GM10266 (cell line): ENCODE measurements at regions not wholly inside any gene's neighbourhood (a gene's known extent, or its start where the extent isn't known, plus 50 kb on each side); places are given as distances from the start of the nearest gene placed in this dataset.
"Not testable (repeated sequence)": the region's sequence is repeated elsewhere in the genome, so short reads cannot be mapped to it uniquely, and the experiment has no call there.

Experiments
- DNase-seq: peaks from one replicate; pipeline ENCODE4 v3.0.0; 2012; ENCODE audit errors: extremely low spot score
- TF ChIP-seq, protein P1 (sequence below): IDR thresholded peaks from 2 replicates; pipeline ENCODE4 v1.5.1; 2012; ENCODE audit warnings: mild to moderate bottlenecking, low read depth; ENCODE audit not compliant: control insufficient read depth, insufficient read depth; ENCODE audit errors: missing control alignments

DNA sequence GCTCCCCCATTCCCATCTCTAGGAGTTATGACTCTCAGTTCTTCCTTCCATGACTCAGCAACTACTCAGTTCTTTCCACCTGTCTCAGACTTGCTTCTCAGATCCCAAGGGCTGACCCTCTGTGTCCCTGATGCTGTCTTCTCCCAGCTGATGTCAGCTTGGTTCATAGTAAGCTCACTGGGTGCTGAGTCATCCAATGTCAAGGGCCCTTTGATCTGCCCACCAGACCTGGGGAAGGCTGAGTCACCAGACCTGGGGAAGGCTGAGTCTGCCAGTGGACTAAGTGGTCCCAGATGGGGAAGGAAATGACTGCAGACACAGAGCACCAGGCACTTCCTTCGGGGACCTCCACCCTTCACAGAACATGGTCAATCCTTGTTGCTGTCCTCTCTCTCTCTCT lies 76.1 kb upstream of the ZEB1 start:
- peak; percentile 17 for DNase-seq
- TF ChIP-seq, protein P1, sequence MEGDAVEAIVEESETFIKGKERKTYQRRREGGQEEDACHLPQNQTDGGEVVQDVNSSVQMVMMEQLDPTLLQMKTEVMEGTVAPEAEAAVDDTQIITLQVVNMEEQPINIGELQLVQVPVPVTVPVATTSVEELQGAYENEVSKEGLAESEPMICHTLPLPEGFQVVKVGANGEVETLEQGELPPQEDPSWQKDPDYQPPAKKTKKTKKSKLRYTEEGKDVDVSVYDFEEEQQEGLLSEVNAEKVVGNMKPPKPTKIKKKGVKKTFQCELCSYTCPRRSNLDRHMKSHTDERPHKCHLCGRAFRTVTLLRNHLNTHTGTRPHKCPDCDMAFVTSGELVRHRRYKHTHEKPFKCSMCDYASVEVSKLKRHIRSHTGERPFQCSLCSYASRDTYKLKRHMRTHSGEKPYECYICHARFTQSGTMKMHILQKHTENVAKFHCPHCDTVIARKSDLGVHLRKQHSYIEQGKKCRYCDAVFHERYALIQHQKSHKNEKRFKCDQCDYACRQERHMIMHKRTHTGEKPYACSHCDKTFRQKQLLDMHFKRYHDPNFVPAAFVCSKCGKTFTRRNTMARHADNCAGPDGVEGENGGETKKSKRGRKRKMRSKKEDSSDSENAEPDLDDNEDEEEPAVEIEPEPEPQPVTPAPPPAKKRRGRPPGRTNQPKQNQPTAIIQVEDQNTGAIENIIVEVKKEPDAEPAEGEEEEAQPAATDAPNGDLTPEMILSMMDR: no peak

DNA sequence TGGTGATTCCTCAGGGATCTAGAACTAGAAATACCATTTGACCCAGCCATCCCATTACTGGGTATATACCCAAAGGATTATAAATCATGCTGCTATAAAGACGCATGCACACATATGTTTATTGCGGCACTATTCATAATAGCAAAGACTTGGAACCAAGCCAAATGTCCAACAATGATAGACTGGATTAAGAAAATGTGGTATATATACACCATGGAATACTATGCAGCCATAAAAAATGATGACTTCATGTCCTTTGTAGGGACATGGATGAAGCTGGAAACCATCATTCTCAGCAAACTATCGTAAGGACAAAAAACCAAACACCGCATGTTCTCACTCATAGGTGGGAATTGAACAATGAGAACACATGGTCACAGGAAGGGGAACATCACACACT lies 67.9 kb upstream of the ZEB1 start:
- DNase-seq: not testable (repeated sequence)

DNA sequence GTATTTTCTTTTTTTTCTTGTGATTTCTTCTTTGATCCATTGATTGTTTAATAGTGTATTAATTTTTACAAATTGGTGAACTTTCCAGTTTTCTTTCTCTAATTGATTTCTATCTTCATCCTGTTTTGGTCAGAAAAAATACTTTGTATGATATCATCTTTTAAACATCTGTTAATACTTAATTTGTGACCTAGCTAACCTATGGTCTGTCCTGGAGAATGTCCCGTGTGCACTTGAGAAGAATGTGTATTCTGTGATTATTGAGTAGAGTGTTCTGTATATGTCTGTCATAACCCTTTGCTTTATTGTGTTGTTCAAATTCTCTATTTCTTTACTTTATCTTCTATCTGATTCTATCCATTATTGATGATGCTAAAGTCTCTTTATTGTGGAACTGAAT lies 65.8 kb upstream of the ZEB1 start:
- DNase-seq: no peak
- TF ChIP-seq, protein P1: no peak

DNA sequence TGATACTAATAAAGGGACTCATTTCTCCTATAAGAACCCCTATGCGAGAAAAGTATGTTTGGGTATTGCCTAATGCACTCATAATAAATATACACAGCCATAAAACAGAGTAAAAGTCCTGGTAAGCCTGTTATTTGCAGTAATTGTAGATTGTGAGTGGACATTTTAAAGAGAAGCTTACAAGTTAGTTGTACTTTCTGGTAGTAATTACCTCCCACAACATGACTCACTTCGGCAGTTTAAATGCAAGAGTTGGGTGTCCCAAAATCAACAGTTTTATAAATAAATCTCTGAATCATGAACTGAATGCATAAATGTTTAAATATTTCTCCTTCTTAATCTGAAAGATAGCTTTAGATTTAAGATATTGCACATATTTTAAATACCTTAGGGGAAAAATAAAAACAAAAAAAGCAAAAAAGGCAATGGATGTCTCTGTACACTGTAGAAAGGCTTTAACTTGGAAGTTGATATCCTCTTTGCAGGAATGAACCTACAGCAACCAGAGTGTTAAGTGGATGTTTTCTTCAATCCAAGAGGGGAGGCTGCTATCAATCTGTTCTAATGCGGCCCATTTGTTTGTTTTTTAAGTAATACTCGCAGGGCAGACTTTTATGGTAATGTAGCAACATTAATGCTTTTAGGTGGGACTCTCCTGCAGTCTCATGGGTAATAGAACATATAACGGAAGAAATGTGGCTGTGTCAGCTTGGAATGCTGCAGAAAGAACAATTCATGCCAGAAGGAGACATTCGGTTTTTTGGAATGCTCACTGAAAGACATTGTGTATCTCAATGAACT lies 57.3 kb upstream of the ZEB1 start:
- DNase-seq: no peak

DNA sequence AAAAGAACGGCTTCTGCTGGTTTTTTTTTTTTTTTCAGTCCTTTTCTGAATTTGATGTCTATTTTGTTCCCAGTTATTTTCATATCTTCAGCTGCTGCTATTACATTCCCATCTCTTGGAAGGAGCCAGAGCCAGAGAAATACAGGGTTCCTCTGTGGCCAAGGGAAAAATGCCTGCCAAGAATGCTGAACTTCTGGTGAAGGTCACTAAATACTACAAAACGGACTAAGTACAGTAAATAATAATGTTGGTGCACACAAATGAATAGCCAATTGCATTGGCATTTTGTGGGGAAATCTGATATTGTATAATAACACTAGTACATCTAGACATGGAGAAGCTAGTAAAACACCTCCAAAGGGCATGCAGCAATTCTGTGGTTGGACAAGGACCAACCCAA lies 56.3 kb upstream of the ZEB1 start:
- no peak for DNase-seq
- TF ChIP-seq, protein P1: no peak

More for the DNA sequence above, 57.3 kb upstream of the ZEB1 start:
- TF ChIP-seq, protein P1: no peak

DNA sequence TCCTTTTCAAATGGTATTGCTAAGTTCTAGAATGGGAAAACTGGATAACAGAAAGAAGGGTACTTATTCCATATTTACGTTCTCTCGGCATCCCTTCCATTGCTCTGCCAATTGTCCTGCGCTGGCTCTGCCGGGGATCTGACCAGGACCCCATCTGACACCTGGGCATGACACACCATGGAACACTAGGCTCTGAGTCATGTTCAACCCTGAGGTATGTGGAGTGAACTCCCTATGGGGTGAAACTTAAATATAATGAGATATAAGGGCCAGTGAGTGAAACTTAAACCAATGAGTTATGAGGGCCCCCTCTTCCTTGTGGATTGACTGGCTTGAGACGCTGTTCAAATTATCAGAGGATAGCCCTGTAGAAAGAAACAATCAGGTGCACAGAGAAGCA lies 55.1 kb upstream of the ZEB1 start:
- DNase-seq: no peak
- TF ChIP-seq, protein P1: no peak

DNA sequence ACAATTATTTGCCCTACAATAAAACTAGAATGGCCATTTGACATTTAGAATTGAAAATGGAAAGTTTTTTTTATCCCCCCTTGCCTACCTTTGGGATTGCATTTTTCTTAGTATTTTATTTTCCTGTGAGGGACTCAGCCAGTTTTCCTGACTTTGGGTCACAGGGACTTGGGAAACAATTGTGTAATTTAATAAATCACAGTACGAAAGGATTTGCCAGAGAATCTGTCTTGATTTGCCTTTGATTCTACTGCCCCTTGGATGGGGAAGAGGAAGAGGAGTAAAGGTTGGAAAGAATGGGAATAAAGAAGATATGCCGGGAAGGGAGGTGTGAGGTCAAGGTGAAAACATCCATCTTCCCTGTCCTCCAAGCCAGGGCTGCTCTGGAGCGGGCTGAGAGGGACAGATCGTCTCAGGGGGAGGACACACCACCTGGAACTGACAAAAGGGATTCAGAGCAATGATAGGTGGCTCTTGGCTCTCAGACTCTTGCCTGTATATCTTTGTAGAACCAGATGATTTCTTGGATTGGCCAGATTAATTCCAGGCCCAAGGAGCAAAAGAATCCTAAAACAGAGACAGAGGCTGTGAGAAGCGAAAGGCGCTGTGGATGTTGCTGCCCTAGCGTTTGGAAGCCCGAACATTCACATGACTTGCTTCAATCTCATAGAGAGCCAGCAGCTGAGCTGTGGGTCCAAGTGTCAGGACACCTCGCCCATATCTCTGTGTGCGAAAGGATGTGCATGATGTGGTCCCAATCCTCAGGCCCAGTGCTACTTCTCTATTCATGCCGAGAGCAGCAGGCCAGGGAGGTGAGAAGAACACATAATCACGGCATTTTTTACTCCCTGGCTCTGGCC lies 50.3 kb upstream of the ZEB1 start:
- TF ChIP-seq, protein P1: no peak

More for the DNA sequence above, 50.3 kb upstream of the ZEB1 start:
- no peak for DNase-seq
